ENCODE measurements at regions not wholly inside any gene's neighbourhood (a gene's known extent, or its start where the extent isn't known, plus 50 kb on each side); places are given as distances from the start of the nearest gene placed in this dataset.

GRCh38 chr5:101976933-101977332 is 319.2 kb downstream of the SLCO4C1 start:
- DNase-seq (ENCODE audit: low read depth) = no peak
- TF ChIP-seq CTCF (conservative IDR thresholded peaks at IDR 0.05; ENCODE audit: low read depth, low read length) = no peak
- H3K4me3 ChIP-seq (ENCODE audit: low read depth, low read length) = no peak overlapping the region

GRCh38 chr5:101969742-101970141 is 326.3 kb downstream of the SLCO4C1 start:
- H3K4me3 ChIP-seq (ENCODE audit: low read depth, low read length) = no peak overlapping the region
- no peak for TF ChIP-seq CTCF (conservative IDR thresholded peaks at IDR 0.05; ENCODE audit: low read depth, low read length)
- DNase-seq (ENCODE audit: low read depth) = no peak

GRCh38 chr5:101966476-101966875 is 329.6 kb downstream of the SLCO4C1 start:
- DNase-seq (ENCODE audit: low read depth) = no peak
- no peak for TF ChIP-seq CTCF (conservative IDR thresholded peaks at IDR 0.05; ENCODE audit: low read depth, low read length)
- H3K4me3 ChIP-seq (ENCODE audit: low read depth, low read length) = no peak overlapping the region

- H3K4me3 ChIP-seq (ENCODE audit: low read depth, low read length) = no peak overlapping the region
- no peak for DNase-seq (ENCODE audit: low read depth)
- TF ChIP-seq CTCF (conservative IDR thresholded peaks at IDR 0.05; ENCODE audit: low read depth, low read length) = no peak
Measured at GRCh38 chr5:101955891-101956290, 340.2 kb downstream of the SLCO4C1 start.

- no peak for DNase-seq (ENCODE audit: low read depth)
- H3K4me3 ChIP-seq (ENCODE audit: low read depth, low read length) = no peak overlapping the region
- no peak for TF ChIP-seq CTCF (conservative IDR thresholded peaks at IDR 0.05; ENCODE audit: low read depth, low read length)
Measured at GRCh38 chr5:101950019-101950418, 346.1 kb downstream of the SLCO4C1 start.

- TF ChIP-seq CTCF (conservative IDR thresholded peaks at IDR 0.05; ENCODE audit: low read depth, low read length) = no peak
- no peak for DNase-seq (ENCODE audit: low read depth)
- H3K4me3 ChIP-seq (ENCODE audit: low read depth, low read length) = no peak overlapping the region
Measured at GRCh38 chr5:101948615-101949014, 347.5 kb downstream of the SLCO4C1 start.

- DNase-seq (ENCODE audit: low read depth) = no peak
- no peak overlapping the region for H3K4me3 ChIP-seq (ENCODE audit: low read depth, low read length)
- no peak for TF ChIP-seq CTCF (conservative IDR thresholded peaks at IDR 0.05; ENCODE audit: low read depth, low read length)
Measured at GRCh38 chr5:101943784-101944183, 352.3 kb downstream of the SLCO4C1 start.
